Activated T-cell treated with anti-CD3 and anti-CD28 coated beads for 48 hours (primary cell): ENCODE measurements at regions not wholly inside any gene's neighbourhood (a gene's known extent, or its start where the extent isn't known, plus 50 kb on each side); places are given as distances from the start of the nearest gene placed in this dataset.
"Not testable (repeated sequence)": the region's sequence is repeated elsewhere in the genome, so short reads cannot be mapped to it uniquely, and the experiment has no call there.

Source experiments
- DNase-seq: peaks from one replicate; pipeline ENCODE4 v3.0.0-alpha.2; 2020; ENCODE audit warnings: low read depth

- no peak for DNase-seq
These were observed 470.9 kb upstream of the API5 start for GRCh38 chr11:42840860-42841259.

- no peak for DNase-seq
These were observed 470.2 kb upstream of the API5 start for GRCh38 chr11:42841556-42841955.

GRCh38 chr11:42849362-42849761, 462.4 kb upstream of the API5 start:
- no peak for DNase-seq

DNA sequence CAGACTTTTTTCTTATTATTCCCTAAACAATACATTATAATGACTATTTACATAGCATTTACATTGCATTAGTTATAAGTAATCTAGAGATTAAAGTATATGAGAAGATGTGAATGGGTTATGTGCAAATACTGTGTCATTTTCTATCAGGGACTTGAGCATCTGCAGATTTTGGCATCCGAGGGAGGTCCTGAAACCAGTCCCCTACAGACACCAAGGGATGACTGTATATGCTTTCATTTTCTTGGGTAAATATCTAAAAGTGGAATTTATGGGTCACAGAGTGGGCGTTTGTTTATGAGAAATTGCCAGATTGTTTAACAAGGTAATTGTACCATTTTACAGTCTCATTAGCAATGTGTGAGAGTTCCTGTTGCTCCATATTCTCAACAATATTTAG, 454.5 kb upstream of the API5 start:
- no peak for DNase-seq

GRCh38 chr11:42870480-42870879, 441.3 kb upstream of the API5 start:
- no peak for DNase-seq

DNA sequence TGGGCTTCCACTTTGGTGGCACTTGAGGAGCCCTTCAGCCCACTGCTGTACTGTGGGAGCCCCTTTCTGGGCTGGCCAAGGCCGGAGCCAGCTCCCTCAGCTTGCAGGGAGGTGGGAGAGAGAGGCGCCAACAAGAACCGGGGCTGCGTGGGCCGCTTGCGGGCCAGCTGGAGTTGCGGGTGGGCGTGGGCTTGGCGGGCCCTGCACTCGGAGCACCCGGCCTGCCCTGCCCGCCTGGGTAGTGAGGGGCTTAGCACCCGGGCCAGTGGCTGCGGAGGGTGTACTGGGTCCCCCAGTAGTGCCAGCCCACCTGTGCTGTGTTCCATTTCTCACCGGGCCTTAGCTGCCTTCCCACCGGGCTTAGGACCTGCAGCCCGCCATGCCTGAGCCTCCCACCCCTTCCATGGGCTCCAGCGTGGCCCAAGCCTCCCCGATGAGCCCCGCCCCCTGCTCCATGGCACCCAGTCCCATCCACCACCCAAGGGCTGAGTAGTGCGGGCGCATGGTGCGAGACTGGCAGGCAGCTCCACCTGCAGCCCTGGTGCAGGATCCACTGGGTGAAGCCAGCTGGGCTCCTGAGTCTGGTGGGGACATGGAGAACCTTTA, 437.9 kb upstream of the API5 start:
- not testable (repeated sequence) for DNase-seq

DNA sequence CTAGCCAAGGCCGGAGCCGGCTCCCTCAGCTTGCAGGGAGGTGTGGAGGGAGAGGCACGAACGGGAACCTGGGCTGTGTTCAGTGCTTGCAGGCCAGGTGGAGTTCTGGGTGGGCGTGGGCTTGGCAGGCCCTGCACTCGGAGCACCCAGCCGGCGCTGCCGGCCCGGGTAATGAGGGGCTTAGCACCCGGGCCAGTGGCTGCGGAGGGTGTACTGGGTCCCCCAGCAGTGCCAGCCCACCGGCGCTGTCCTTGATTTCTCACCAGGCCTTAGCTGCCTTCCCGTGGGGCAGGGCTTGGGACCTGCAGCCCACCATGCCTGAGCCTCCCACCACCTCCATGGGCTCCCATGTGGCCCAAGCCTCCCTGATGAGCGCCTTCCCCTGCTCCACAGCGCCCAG, 430.5 kb upstream of the API5 start:
- DNase-seq = not testable (repeated sequence)

DNA sequence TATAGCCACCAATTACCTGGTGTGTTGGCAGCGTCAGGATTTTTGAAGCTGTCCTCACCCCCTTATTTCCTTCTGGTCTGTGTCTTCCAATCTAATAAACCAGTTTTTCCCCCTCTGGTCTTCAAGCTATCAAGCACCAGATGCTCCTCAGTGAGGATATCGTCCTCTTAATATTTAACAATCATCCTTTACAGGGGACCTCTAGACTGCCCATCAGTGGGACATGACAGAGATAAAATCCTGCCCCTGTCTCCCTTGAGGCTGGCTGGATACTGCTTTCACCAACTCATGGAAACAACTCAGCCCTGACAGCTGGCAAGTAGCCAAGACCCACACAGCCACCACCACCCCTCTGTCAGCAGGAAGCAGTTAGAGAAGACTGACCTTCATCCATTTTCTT, 421.0 kb upstream of the API5 start:
- no peak for DNase-seq

- DNase-seq = no peak
These were observed 410.7 kb upstream of the API5 start for GRCh38 chr11:42901084-42901483.

- DNase-seq = no peak
These were observed 405.6 kb upstream of the API5 start for GRCh38 chr11:42906226-42906625.

GRCh38 chr11:42913731-42914130, 398.1 kb upstream of the API5 start:
- no peak for DNase-seq

DNA sequence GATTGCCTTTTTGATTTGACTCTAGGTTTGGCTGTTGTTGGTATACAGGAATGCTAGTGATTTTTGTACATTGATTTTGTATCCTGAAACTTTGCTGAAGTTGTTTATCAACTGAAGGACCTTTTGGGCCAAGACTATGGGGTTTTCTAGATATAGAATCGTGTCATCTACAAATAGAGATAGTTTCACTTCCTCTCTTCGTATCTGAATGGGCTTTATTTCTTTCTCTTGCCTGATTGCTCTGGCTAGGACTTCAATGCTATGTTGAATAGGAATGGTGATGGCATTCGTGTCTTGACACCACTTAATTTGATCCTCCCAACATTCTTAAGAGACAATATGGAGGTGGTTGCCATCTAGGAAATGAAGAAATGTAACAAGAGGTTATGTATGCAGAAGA, 388.1 kb upstream of the API5 start:
- no peak for DNase-seq

DNA sequence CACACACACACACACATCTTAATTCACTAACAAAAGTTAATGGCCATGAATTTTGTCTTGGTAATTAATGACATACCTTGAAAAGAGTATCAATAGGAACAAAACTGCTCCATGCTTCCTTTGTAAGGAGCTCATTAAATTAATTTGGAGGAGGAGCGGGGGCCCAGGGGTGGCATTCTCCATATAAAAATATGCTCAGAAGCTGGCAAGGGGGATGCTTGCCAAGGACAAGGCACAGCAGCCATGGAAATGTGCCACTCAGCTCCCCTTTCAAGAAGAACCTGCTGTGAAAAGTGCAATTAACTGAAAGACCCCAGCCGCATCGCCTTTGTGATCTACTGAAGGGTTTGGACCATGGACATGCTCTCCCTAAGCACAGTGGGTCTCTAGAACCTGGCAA, 385.9 kb upstream of the API5 start:
- DNase-seq = no peak

- no peak for DNase-seq
These were observed 364.4 kb upstream of the API5 start for GRCh38 chr11:42947405-42947804.

DNA sequence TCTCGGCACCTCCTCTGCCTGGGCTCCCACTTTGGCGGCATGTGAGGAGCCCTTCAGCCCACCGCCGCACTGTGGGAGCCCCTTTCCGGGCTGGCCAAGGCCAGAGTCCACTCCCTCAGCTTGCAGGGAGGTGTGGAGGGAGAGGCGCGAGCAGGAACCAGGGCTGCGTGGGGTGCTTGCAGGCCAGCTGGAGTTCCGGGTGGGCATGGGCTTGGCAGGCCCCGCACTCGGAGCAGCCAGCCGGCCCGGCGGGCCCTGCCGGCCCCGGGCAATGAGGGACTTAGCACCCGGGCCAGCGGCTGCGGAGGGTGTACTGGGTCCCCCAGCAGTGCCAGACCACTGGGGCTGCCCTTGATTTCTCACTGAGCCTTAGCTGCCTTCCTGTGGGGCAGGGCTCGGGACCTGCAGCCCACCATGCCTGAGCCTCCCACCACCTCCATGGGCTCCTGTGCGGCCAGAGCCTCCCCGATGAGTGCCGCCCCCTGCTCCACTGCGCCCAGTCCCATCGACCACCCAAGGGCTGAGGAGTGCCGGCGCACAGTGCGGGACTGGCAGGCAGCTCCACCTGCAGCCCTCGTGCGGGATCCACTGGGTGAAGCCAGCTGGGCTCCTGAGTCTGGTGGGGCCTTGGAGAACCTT, 361.9 kb upstream of the API5 start:
- DNase-seq = not testable (repeated sequence)

GRCh38 chr11:42951266-42951665, 360.5 kb upstream of the API5 start:
- DNase-seq = no peak

DNA sequence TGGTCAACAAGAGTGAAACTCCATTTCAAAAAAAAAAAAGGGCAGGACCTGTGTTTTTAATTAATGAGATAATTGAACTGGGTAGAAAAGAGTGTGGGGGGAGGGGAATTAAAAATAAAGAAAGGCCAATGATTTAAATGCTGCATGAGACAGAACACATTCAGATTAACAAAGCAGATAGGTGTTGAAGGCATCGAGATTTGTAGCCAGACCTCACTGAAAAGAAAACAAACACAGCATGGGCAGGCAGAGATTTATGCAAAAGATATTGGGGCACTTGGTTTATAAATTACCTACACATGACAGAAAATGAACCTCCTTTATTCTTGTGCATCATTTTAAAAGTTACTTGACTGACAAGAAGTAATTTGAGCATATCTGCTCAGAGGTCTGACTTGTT, 354.0 kb upstream of the API5 start:
- no peak for DNase-seq

DNA sequence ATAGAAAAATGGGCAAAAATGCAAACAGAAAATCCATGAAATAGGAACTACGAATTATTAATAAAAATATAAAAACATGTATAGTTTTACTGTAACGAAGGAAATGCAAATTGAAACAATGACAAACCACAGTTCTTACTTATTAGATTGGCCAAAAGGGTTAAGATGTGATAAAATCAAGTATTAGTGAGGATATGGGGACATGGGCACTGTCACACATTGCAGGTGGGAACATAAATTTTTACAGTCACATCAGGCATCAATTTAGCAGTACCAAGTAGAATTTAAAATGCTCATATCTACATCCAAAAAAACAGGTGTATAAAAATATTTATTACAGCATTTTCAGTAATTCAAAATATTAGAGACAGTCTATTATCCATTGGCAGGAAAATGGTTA, 353.2 kb upstream of the API5 start:
- DNase-seq = no peak

DNA sequence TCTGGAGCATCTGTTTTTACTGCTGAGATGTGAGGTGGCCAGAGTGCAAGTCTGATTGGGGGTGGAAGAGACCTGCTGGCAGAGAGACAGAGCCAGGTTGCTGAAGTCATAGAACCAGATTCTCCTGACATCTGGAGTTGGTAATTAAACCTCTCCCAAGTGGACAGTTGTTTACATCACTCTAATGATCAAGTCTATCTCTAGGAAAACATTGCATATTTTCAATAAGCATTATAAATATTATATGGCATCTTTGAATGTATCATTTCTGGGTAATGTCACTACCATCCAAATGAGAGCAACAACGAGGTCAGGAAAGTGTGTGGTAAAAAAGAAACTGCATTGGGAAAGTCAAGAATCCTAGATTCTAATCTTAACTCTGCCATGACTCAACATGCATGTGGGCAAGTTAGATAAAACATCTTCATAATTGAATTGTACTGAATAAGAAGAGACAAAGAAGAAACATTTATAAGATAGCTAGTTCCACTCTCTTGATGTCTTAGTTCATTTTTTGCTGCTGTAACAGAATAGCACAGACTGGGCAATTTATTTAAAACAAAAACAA, 351.2 kb upstream of the API5 start:
- DNase-seq = no peak

DNA sequence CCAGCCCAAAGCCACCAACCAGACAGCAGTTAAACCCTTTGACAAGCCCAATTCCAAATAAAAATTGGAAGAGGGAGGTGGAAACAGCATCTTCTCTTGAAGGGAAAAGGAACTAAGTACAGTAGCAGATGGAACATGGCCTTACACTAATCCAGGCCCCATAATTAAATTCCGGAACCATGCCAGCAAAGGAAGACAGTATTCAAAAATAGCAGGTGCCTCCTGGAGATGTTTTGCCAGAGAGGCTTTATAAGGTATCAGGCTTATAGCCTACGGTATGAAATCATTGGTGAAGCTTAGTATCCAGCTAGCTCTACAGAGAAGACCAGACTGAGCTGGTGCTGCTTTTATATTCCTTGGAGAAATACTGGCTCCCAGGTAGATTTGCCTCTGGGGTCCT, 344.1 kb upstream of the API5 start:
- no peak for DNase-seq

- DNase-seq = no peak
These were observed 339.1 kb upstream of the API5 start for GRCh38 chr11:42972741-42973140.

- no peak for DNase-seq
These were observed 337.2 kb upstream of the API5 start for GRCh38 chr11:42974510-42975179.

- DNase-seq = no peak
These were observed 336.6 kb upstream of the API5 start for GRCh38 chr11:42975180-42975529.
